Inflammatory macrophage treated with lipopolysaccharide for 4 hours (primary cell): ENCODE measurements at regions not wholly inside any gene's neighbourhood (a gene's known extent, or its start where the extent isn't known, plus 50 kb on each side); places are given as distances from the start of the nearest gene placed in this dataset.
"Not testable (repeated sequence)": the region's sequence is repeated elsewhere in the genome, so short reads cannot be mapped to it uniquely, and the experiment has no call there.

Source experiments
- DNase-seq: peaks from one replicate; pipeline ENCODE4 v3.0.0-alpha.2; 2020

- DNase-seq: no peak
Measured at GRCh38 chr1:106344494-106344893, 712.0 kb upstream of the PRMT6 start.

- no peak for DNase-seq
Measured at GRCh38 chr1:106360252-106360651, 696.2 kb upstream of the PRMT6 start.

- no peak for DNase-seq
Measured at GRCh38 chr1:106366627-106367319, 689.7 kb upstream of the PRMT6 start.

- DNase-seq: no peak
Measured at GRCh38 chr1:106378261-106378660, 678.2 kb upstream of the PRMT6 start.

DNA sequence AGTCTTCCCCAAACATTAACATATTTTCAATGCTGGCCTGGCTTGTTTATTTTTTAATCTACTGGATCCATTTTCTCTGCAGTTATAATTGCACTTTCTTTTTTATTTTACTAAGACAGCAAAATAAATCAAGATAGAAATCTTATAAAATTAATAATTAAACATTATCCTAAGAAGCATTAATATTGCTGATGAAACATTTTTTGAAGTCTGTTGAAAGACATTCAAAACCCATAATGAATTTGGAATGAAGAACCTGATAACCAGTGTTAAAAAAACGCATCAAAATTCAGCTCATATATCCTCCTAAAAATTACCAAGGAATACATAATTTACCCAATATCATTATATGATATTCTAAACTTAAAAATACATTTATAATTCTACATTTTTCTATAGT is 675.7 kb upstream of the PRMT6 start:
- no peak for DNase-seq

- DNase-seq: not testable (repeated sequence)
Measured at GRCh38 chr1:106389160-106389559, 667.3 kb upstream of the PRMT6 start.

DNA sequence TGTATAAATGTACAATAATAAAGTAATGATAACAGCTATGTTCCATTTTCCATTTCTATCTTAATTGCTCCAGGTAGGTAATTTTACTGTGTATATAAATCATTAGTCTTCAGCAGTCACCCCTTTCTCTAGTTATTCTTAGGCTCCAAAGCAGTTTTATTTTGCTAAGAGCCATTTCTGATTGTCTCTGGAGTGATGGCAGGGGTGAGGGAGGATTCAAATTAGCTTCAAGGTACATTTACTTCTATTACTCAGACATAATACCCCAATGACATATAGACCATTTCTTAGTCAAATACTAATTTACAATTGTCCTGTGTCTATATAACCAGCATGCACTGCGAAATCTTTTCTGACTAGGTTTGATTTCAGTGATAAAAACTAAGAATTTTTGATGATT is 663.4 kb upstream of the PRMT6 start:
- no peak for DNase-seq

DNA sequence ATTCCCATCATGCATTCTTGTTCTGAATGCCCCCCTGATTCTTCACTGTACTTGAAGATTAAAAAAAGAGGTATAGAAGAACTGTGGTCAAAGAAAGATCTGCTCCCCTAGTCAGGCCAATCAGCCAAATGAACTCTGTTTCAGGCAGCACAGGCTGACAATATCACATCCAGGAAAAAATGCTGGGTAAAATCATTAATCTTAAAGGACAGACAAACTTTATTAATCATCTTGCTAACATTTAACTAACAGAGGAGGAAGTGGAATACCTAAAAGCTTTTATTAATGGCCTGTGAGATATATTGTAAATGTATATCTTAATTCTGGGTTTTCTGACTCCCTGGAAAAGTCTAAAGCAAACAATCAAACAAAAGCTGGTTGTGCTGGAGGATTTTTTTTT is 660.5 kb upstream of the PRMT6 start:
- no peak for DNase-seq

GRCh38 chr1:106398391-106398790 is 658.1 kb upstream of the PRMT6 start:
- no peak for DNase-seq

DNA sequence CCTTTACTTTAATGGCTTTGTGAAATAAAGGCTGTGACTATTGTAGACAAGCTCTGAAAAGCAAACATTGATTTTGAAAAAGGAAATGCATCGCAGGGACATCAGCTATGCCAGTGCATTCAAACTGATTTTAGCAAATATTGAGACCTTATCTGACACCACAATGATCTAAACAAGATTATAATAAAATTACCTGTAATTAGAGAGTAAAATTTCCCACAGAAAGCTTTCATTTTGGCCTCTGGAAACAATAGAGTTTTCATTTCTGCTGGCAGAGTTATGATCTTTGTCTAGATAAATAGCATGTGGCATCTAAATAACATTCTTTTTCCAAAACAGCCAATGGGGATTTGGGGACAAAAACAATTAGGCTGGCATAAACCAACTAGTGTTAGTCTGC is 650.4 kb upstream of the PRMT6 start:
- no peak for DNase-seq

DNA sequence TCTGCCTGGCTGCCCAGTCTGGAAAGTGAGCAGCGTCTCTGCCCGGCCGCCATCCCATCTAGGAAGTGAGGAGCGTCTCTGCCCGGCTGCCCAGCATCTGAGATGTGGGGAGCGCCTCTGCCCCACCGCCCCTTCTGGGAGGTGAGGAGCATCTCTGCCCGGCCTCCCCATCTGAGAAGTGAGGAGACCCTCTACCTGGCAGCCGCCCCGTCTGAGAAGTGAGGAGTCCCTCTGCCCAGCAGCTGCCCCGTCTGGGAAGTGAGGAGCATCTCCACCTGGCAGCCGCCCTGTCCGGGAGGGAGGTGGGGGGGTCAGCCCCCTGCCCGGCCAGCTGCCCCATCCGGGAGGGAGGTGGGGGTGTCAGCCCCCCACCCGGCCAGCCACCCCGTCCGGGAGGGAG is 644.2 kb upstream of the PRMT6 start:
- DNase-seq: not testable (repeated sequence)

- no peak for DNase-seq
Measured at GRCh38 chr1:106435269-106435668, 621.2 kb upstream of the PRMT6 start.

DNA sequence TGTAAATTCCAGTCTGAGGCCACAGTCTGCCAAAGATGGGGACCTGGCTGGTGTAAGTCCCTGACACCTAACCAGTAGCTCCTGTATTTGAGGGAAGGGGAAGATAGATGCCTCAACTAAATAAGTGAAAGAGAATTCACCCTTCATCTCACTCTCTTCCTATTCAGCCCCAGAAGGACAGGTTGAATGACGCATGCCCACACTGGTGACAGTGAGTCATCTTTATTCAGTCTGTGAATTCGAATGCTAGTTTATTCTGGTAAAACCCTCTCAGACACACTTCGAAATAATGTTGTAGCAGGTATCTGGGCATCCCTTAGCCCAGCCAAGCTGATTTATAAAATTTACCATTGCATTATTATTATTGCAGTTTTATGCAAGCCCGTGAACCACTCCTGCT is 617.0 kb upstream of the PRMT6 start:
- DNase-seq: no peak

GRCh38 chr1:106447466-106447865 is 609.0 kb upstream of the PRMT6 start:
- DNase-seq: no peak

DNA sequence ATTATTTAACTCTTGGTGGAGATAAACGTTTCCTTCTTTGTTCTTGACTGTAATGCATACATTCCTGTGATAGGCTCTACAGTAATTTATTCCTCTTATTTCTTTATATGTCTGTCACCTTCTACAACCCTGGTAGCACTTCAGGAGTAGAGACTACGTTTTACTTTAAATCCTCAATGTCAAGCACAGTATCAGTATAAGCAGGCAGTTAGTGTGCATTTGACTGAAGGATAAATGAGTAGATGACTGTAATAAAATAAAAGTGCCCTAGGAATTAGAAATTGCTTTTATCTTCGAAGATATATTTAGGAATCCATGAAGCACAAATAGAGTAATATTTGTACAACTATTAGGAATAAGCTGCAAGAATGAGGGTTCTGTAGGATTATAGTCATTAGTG is 599.6 kb upstream of the PRMT6 start:
- no peak for DNase-seq

DNA sequence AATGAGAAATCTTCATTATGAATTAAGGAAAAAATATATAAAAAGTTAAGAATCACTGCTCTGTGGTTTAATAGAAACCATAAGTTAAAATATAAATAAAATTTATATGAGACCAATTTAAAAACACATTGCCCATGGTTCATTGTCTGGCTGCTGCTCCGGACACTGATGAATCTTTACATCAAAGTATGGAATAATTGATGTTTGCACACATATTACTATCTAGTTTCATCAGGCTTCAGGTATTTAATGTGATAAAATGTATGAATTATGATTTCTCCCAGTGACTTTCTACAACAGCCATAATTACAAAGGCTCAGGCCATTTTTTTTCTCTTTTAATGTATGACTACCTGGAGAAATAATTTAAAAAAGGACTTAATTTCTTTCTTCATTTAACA is 599.1 kb upstream of the PRMT6 start:
- DNase-seq: no peak

- no peak for DNase-seq
Measured at GRCh38 chr1:106458866-106459265, 597.6 kb upstream of the PRMT6 start.

DNA sequence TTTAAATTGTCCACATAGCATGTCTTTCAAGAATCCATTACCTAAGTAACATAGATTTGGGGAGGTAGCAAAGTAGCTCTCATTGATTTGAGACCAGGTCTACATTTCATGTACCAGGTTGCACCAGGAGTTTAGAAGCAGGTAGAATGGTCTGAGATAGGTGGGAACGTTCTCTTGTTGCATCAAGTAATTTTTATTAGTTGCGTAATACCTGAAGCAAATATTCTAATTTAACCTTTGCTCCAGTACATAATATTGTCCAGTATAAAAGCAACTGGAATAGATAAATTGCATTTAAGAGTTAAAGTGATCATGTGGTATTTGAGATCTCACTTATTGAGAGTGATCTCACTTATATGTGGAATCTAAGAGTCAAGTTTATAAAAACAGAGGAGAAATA is 597.1 kb upstream of the PRMT6 start:
- DNase-seq: no peak

DNA sequence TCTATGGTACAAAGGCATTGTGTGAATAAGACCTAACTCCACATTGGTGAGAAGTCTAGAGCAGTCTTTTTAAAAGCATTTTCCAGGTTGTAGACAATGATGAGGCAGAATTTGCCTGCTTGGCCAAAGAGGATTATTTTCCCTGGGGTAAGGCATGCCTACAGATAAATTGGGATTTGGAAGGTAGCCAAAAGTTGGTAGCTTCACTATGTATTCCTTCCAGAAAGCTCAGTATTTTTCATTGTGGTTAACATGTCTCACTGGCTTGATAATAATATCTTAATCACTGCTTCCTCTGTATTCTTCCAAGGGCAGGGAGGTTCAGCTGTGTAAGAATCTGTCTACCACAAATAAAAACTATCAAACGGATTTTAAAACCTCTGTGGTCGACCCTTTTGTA is 590.8 kb upstream of the PRMT6 start:
- no peak for DNase-seq

DNA sequence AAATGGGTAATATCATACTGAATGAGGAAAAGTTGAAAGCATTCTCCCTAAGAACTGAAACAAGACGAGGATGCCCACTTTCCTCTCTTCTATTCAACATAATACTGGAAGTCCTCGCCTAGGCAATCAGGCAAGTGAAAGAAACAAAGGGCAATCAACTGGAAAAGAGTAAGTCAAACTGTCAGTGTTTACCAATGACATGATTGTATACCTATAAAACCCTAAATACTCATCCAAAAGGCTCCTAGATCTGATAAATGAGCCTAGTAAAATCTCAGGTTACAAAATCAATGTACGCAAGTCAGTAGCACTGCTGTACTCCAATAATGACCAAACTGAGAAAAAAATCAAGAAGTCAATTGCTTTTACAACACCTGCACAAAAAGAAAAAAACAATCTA is 575.8 kb upstream of the PRMT6 start:
- no peak for DNase-seq

DNA sequence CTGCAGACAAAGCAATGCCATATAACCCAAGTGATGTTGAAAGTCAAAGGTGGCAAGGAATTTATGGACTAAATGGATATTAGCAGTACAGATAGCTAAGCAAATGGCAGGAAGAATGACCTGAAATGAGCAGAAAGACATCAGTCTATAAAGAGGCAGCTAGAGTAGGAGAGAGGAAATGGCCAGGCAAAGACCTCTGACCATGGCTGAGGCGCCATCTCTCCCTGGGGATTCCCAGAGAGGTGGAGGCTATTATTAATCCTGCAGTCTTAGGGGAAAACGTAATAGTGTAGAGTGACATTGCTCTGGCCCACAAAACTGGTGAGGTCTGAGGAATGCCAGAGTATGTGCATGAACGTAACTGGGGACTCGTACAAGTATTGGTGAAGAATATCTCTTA is 563.6 kb upstream of the PRMT6 start:
- DNase-seq: no peak

- DNase-seq: no peak
Measured at GRCh38 chr1:106494646-106495045, 561.8 kb upstream of the PRMT6 start.

GRCh38 chr1:106498238-106498637 is 558.2 kb upstream of the PRMT6 start:
- no peak for DNase-seq

GRCh38 chr1:106502659-106503058 is 553.8 kb upstream of the PRMT6 start:
- no peak for DNase-seq

- DNase-seq: no peak
Measured at GRCh38 chr1:106515375-106515774, 541.1 kb upstream of the PRMT6 start.

DNA sequence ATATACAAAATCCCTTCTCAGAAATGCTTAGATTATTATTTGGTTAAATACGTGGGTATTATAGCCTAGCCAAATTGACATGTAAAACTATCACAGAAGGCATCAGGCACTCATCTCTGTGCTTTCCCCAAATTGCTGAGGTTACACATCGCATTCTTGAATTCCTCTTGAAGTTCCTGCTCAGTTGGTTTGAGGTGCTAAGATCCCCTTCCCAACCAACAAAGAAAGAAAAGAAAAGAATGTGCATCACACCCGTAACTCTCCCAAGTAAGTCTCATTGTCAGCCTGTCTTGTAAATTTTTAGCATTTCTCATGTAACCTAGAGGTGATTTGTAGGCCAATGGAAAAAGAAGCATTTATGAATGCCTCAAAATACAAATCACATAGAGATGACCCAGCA is 539.2 kb upstream of the PRMT6 start:
- DNase-seq: no peak
